ENCODE measurements at regions not wholly inside any gene's neighbourhood (a gene's known extent, or its start where the extent isn't known, plus 50 kb on each side); places are given as distances from the start of the nearest gene placed in this dataset.

GRCh38 chr20:39855056-39855455, 834.0 kb downstream of the MAFB start:
- no peak for TF ChIP-seq EZH2 (IDR thresholded peaks at IDR 0.05; ENCODE audit: low read depth)
- no peak for TF ChIP-seq CTCF (conservative IDR thresholded peaks at IDR 0.05)
